ENCODE measurements at regions not wholly inside any gene's neighbourhood (a gene's known extent, or its start where the extent isn't known, plus 50 kb on each side); places are given as distances from the start of the nearest gene placed in this dataset.

DNA sequence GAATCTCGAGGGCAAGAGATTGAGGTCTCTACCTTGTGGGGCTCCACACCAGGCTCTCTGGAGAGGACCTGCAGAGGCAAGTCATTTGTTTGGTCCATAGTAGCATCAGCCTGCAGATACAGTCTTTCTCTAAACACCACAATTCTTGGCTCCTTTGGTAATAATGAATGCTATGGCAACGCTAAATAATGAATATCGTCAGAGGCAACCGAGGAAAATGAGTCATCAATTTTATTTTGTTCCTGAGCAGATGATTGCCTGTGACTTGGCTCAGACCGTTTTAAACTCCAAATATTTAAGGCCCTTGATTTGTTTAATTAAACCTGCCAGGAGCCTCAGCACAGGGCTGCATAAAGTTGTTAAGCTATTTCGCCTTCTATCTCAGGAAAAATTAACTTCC lies 924.1 kb upstream of the TMEM132C start:
- no peak for TF ChIP-seq ZBTB7A (IDR thresholded peaks at IDR 0.05; ENCODE audit: low read depth)
- no peak for TF ChIP-seq NFIC (IDR thresholded peaks at IDR 0.05)
- TF ChIP-seq, protein P1, sequence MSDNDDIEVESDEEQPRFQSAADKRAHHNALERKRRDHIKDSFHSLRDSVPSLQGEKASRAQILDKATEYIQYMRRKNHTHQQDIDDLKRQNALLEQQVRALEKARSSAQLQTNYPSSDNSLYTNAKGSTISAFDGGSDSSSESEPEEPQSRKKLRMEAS (IDR thresholded peaks at IDR 0.05) = no peak
- no peak for TF ChIP-seq FOXM1 (IDR thresholded peaks at IDR 0.05; ENCODE audit: borderline replicate concordance, low read depth)
- no peak for TF ChIP-seq TEAD4 (IDR thresholded peaks at IDR 0.05)
- TF ChIP-seq USF1 (IDR thresholded peaks at IDR 0.05) = no peak
- no peak for TF ChIP-seq RAD21 (IDR thresholded peaks at IDR 0.05; ENCODE audit: low read depth)
- TF ChIP-seq YY1 (IDR thresholded peaks at IDR 0.05; ENCODE audit: low read depth) = no peak
- no peak for TF ChIP-seq EGR1 (IDR thresholded peaks at IDR 0.05)
- TF ChIP-seq TCF12 (IDR thresholded peaks at IDR 0.05; ENCODE audit: low read depth) = no peak
- no peak for TF ChIP-seq TAF1 (IDR thresholded peaks at IDR 0.05; ENCODE audit: low read depth)
- TF ChIP-seq, protein P2, sequence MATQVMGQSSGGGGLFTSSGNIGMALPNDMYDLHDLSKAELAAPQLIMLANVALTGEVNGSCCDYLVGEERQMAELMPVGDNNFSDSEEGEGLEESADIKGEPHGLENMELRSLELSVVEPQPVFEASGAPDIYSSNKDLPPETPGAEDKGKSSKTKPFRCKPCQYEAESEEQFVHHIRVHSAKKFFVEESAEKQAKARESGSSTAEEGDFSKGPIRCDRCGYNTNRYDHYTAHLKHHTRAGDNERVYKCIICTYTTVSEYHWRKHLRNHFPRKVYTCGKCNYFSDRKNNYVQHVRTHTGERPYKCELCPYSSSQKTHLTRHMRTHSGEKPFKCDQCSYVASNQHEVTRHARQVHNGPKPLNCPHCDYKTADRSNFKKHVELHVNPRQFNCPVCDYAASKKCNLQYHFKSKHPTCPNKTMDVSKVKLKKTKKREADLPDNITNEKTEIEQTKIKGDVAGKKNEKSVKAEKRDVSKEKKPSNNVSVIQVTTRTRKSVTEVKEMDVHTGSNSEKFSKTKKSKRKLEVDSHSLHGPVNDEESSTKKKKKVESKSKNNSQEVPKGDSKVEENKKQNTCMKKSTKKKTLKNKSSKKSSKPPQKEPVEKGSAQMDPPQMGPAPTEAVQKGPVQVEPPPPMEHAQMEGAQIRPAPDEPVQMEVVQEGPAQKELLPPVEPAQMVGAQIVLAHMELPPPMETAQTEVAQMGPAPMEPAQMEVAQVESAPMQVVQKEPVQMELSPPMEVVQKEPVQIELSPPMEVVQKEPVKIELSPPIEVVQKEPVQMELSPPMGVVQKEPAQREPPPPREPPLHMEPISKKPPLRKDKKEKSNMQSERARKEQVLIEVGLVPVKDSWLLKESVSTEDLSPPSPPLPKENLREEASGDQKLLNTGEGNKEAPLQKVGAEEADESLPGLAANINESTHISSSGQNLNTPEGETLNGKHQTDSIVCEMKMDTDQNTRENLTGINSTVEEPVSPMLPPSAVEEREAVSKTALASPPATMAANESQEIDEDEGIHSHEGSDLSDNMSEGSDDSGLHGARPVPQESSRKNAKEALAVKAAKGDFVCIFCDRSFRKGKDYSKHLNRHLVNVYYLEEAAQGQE (IDR thresholded peaks at IDR 0.05; ENCODE audit: low read depth) = no peak

- TF ChIP-seq, protein P2 (IDR thresholded peaks at IDR 0.05; ENCODE audit: low read depth) = no peak
- TF ChIP-seq TCF12 (IDR thresholded peaks at IDR 0.05; ENCODE audit: low read depth) (no peak), CEBPB (IDR thresholded peaks at IDR 0.05) (no peak), CREB1 (IDR thresholded peaks at IDR 0.05; ENCODE audit: low read depth) (no peak), ZBTB7A (IDR thresholded peaks at IDR 0.05; ENCODE audit: low read depth) (no peak), EGR1 (IDR thresholded peaks at IDR 0.05) (no peak), TEAD4 (IDR thresholded peaks at IDR 0.05) (no peak), NFIC (IDR thresholded peaks at IDR 0.05) (no peak)
Measured at GRCh38 chr12:127343940-127344339, 923.0 kb upstream of the TMEM132C start.

- no peak for TF ChIP-seq TCF12 (IDR thresholded peaks at IDR 0.05; ENCODE audit: low read depth)
Measured at GRCh38 chr12:127351481-127352010, 915.4 kb upstream of the TMEM132C start.

- TF ChIP-seq ZBTB7A (IDR thresholded peaks at IDR 0.05; ENCODE audit: low read depth) (no peak), YY1 (IDR thresholded peaks at IDR 0.05; ENCODE audit: low read depth) (no peak), RAD21 (IDR thresholded peaks at IDR 0.05; ENCODE audit: low read depth) (no peak), CREB1 (IDR thresholded peaks at IDR 0.05; ENCODE audit: low read depth) (no peak), TAF1 (IDR thresholded peaks at IDR 0.05; ENCODE audit: low read depth) (no peak), NFIC (IDR thresholded peaks at IDR 0.05) (no peak)
- TF ChIP-seq, protein P2 (IDR thresholded peaks at IDR 0.05; ENCODE audit: low read depth) = no peak
- TF ChIP-seq, protein P1 (IDR thresholded peaks at IDR 0.05) = no peak
Measured at GRCh38 chr12:127355061-127355841, 911.7 kb upstream of the TMEM132C start.

DNA sequence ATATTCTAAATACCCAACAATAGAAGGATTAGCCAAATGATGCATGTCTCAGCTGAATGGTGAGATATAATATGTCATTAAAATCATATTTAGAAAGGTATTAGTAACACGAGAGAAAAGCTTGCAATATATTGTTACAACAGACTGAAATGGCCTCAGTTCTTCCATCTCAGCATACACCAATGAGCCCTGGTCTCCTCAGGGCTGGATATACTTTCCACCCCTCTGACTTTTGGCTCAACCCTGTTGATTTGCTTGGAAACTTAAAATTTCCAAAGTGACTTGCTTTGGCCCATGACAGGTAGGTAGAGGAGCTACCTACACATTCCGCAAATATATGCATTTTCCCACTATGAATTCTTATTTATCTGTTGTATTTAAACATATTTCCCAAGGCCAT lies 908.1 kb upstream of the TMEM132C start:
- TF ChIP-seq, protein P1 (IDR thresholded peaks at IDR 0.05) = no peak
- TF ChIP-seq NFIC (IDR thresholded peaks at IDR 0.05) = no peak
- TF ChIP-seq FOXM1 (IDR thresholded peaks at IDR 0.05; ENCODE audit: borderline replicate concordance, low read depth) = no peak
- TF ChIP-seq, protein P2 (IDR thresholded peaks at IDR 0.05; ENCODE audit: low read depth) = no peak
- TF ChIP-seq USF1 (IDR thresholded peaks at IDR 0.05) = no peak
- TF ChIP-seq EP300 (IDR thresholded peaks at IDR 0.05; ENCODE audit: borderline replicate concordance) = no peak
- no peak for TF ChIP-seq TEAD4 (IDR thresholded peaks at IDR 0.05)
- no peak for TF ChIP-seq CREB1 (IDR thresholded peaks at IDR 0.05; ENCODE audit: low read depth)
- TF ChIP-seq CEBPB (IDR thresholded peaks at IDR 0.05) = no peak
- TF ChIP-seq ZBTB7A (IDR thresholded peaks at IDR 0.05; ENCODE audit: low read depth) = no peak
- no peak for TF ChIP-seq YY1 (IDR thresholded peaks at IDR 0.05; ENCODE audit: low read depth)
- TF ChIP-seq TAF1 (IDR thresholded peaks at IDR 0.05; ENCODE audit: low read depth) = no peak
- TF ChIP-seq RAD21 (IDR thresholded peaks at IDR 0.05; ENCODE audit: low read depth) = no peak
- no peak for TF ChIP-seq EGR1 (IDR thresholded peaks at IDR 0.05)
